HG03439 (cell line): ENCODE measurements at regions not wholly inside any gene's neighbourhood (a gene's known extent, or its start where the extent isn't known, plus 50 kb on each side); places are given as distances from the start of the nearest gene placed in this dataset.

ENCODE experiments used
- ATAC-seq: cut with Tn5 transposase; IDR thresholded peaks from one replicate; pipeline ENCODE4 v1.9.1; 2021; ENCODE audit warnings: mild to moderate bottlenecking, moderate library complexity; ENCODE audit not compliant: unreplicated experiment

DNA sequence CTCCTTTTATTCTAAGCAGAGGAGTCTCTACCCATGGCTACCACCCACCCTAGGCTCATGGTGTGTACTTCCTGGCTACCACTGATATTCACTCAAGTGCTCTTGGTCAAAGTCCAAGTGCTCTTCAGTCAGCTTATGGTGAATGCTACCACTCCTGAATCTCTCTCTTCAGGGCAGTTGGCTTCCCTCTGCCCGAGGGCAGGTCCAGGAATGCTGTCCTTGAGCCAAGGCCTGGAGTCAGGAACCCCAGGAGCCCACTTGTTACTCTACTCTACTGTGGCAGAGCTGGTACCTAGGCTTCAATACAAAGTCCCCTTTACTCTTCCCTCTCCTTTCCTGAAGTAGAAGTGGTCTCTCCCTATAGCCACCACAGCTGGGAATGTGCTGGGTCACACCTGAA is 226.0 kb downstream of the DIPK2A start:
- no peak for ATAC-seq

- no peak for ATAC-seq
These were observed 228.4 kb downstream of the DIPK2A start for GRCh38 chr3:144200004-144200403.

DNA sequence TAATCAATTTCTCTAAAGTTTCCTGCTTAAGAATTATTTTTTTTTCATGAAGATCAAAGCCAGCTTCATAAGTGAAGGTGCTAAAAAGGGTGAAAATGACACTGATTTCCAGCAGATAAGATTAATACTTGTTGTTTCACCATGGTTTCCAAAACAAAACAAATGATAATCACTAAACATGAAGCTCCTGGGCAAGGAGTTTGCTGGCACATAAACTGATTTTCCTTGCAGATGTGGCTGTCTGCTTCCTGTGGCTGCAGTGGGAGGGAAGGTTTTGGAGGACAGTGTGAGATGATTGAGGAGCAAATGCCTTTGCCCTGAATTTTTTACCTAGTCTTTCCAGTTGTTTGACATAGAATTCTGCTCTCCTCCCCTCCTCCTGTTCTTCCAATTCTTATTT is 228.8 kb downstream of the DIPK2A start:
- ATAC-seq = no peak

DNA sequence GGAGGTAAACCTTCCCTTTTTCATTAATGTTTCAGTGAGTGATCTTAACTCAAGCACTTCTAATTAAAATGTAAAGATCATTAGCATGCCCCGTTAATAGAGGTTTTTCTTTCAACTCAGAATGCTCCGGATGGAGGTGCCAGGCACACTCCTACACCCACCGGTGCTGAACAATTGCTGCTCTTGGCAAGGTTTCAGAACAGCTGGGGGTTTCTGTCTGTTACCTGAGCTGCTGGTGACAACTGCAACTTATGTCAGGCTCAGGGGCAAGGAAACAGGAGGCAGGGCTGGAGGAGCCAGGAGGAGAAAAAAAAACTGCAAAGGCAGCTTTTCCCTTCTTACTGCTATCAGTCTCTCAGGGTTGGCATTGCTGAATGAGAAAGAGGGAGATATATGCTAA is 250.1 kb downstream of the DIPK2A start:
- no peak for ATAC-seq

- ATAC-seq = no peak
These were observed 257.7 kb downstream of the DIPK2A start for GRCh38 chr3:144229330-144229729.

DNA sequence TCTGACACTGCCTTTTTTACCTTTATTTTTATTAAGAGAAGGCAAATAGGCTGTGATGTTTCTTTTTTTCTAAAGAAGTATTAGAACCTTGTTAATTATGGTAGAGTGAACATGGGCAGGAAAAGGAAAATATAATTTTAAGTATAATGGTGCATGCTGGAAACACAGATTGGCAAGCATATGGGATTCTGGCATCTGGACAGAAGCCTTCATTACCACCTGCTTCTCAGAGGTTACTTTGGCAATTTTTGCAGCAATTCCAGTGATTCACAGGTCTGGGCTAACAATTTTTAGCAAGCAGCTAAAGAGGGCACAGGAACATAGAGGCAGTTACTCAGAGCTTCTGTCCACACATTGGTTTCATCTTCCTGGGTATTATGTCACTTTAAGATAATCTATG is 258.3 kb downstream of the DIPK2A start:
- ATAC-seq = no peak

DNA sequence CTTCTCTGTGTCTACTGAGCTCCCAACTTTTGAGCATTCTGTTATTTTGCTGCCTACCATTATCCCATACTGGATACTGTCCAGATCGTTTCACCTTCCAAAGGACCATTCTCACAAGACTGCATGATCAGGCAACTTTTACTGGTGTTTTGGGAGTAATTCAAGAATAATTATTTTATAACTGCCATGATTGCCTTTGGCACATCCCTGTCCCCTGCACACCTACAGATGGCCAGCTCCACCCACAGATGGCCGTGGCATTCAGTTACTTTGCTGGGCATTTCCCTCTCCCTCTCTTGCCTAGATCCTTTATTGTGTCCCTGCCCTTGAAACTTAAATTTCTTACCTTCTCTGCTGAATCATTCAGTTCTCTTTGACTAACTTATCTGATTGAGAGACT is 263.9 kb downstream of the DIPK2A start:
- ATAC-seq = no peak

DNA sequence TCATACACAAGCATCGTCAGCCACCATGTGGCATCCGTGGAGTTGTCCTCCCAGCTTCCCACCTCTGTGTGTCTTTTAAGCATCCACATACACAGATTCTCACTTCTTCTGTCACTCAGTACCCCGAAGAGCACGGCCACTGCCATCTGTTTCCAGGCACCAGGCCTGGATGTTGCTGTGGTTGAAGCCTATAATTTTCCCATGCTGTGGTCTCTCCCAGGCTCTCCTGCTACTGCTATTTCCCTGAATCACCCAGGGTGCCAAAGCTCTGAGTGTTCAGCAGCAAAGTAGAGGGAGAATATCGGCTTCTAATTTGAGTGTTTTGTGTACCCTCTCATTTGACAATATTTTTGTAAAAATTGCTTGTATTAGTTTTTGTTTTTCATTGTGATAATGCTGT is 265.7 kb downstream of the DIPK2A start:
- no peak for ATAC-seq

DNA sequence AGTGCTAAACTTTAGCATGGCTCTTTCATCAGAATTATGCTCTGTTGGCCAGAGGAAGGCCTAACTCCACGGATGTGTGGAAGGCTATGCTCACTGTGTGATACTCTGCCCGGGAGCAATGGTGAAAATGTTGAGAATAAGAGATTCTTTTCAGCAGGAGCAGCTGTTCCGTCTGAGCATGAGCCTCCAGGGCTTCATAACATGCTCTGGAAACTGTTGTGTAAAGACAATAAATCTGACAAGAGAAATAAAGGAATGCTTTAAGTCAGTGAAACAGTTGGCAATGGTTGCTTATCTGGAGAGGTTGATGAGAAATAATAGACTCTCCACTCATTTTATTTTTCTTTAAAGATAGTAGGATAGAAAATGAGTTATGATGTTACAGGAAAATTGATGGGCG is 269.8 kb downstream of the DIPK2A start:
- ATAC-seq = no peak

GRCh38 chr3:144242747-144243146 is 271.1 kb downstream of the DIPK2A start:
- ATAC-seq = no peak

- no peak for ATAC-seq
These were observed 273.0 kb downstream of the DIPK2A start for GRCh38 chr3:144244662-144245061.

GRCh38 chr3:144252896-144253295 is 281.3 kb downstream of the DIPK2A start:
- no peak for ATAC-seq

DNA sequence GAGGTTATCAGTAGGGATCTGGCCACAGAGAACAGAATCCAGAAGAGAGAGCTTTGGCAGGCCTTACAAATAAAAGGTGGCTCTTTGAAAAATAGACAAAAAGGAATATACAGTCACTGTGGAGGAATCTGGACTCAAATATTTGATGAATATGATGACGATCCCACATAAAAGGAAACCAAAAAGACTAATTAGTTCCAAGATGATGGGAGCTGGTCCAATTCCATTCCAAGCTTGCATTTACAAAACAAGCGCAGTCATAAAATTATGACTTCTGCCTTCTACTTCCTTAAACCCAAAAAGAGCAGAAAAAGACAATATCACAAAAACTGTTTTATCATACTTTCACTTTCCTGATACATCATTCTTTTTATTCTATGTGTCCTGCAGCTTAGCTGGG is 285.8 kb downstream of the DIPK2A start:
- ATAC-seq = no peak

- ATAC-seq = no peak
These were observed 287.6 kb downstream of the DIPK2A start for GRCh38 chr3:144259267-144259666.

DNA sequence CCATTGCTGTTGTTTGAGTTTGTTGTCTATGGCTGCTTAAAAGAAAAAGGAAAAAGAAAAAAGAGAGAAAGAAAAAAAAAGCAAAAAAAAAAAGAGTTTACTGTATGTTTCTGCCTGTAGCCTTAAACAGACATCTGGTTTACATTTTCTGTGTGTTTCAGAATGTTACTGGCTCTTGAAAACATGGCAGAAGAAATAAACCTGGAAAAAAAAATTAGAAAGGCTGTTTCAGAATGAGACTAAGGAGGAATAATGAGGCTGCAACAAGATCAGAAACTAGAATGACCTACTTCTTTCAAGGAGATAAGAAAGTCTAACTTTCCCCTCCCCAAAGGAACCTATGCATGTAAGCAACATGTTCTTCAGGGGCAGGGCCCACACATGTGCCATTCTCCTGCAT is 292.1 kb downstream of the DIPK2A start:
- ATAC-seq = no peak

DNA sequence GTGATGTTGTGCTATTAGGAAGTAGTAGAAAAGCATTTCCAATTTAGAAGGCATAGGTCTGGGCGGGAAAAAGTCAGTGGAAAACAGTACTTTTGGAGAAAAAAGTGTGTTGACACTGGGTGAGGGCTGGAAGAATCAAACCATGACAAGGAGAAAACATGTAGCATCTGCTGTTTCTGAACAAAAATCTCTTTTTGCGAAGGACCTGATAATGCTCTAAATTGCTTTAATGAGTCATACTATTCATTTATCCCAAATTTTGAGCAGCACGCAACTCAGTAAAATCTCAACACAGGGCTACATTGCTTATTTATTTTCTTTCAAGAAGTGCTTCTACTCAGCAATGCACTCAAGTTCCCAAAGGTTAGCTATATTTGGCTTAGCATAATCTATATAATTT is 292.7 kb downstream of the DIPK2A start:
- no peak for ATAC-seq

- no peak for ATAC-seq
These were observed 293.2 kb downstream of the DIPK2A start for GRCh38 chr3:144264794-144265193.

GRCh38 chr3:144265542-144266100 is 294.0 kb downstream of the DIPK2A start:
- ATAC-seq = no peak

DNA sequence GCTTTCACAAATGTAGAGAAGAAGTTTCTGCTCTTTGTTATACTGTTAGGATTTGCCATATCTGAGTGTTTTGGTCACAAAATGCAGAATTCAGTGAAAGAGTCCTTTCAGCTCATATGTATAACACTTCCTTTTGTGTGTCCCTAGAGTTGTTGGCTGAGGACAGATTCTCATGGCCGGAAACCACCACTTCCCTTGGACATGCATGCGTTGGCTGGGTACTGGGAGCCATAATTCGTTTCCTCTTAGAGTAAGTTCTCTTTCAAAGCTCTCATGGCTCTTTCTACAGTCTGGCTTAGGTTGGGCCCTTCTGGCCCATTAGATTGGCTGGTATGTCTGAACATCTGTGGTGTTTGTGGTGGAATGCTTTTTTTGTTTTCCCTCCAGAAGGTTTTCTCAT is 298.5 kb downstream of the DIPK2A start:
- ATAC-seq = no peak

GRCh38 chr3:144272680-144273079 is 301.1 kb downstream of the DIPK2A start:
- no peak for ATAC-seq

DNA sequence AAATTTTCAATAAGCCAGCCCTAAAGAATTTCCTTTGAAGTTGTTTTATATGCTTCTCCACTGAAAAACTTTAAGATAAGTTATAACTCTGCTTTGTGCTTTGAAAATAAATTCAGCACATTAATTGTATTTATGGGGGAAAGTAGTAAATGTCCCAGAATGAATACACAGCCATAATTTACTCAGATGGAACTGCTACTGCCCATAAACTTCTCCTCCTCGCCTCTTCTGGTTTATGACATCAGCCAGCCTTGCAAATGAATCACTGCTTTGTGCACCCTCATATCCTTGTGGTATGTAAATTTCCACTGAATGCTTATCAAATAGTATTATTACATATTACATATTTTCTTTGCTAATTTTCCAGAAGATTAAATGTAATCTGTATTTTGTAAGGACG is 302.0 kb downstream of the DIPK2A start:
- no peak for ATAC-seq

GRCh38 chr3:144275005-144275404 is 303.4 kb downstream of the DIPK2A start:
- no peak for ATAC-seq

GRCh38 chr3:144282313-144282712 is 310.7 kb downstream of the DIPK2A start:
- no peak for ATAC-seq
